Endodermal cell (in vitro differentiated cells): ENCODE measurements at regions not wholly inside any gene's neighbourhood (a gene's known extent, or its start where the extent isn't known, plus 50 kb on each side); places are given as distances from the start of the nearest gene placed in this dataset.
A peak's percentile ranks its signal among the peaks of the same experiment; 100 is the strongest.

Experiments used
- DNase-seq: peaks from one replicate; pipeline ENCODE4 v3.0.0-alpha.2; 2017
- H3K27ac ChIP-seq: 2 replicates; pipeline ENCODE4 v1.5.1; 2013; ENCODE audit warnings: mild to moderate bottlenecking, low read depth, low read length, moderate library complexity
- H3K27me3 ChIP-seq: 2 replicates; pipeline ENCODE4 v1.6.1; 2013; ENCODE audit warnings: mild to moderate bottlenecking, low read length, moderate library complexity; ENCODE audit not compliant: insufficient read depth, control insufficient read depth, poor library complexity, severe bottlenecking
- H3K36me3 ChIP-seq: 2 replicates; pipeline ENCODE4 v1.7.0; 2013; ENCODE audit warnings: mild to moderate bottlenecking, low read length, moderate library complexity; ENCODE audit not compliant: control insufficient read depth, insufficient read depth
- H3K4me1 ChIP-seq: one replicate; pipeline ENCODE4 v1.7.0; 2013; ENCODE audit warnings: low read length; ENCODE audit not compliant: control insufficient read depth, insufficient read depth
- H3K4me3 ChIP-seq: 2 replicates; pipeline ENCODE4 v1.5.1; 2013; ENCODE audit warnings: mild to moderate bottlenecking, low read length, moderate library complexity
- H3K9ac ChIP-seq: 2 replicates; pipeline ENCODE4 v1.6.1; 2013; ENCODE audit warnings: mild to moderate bottlenecking, low read length, moderate library complexity; ENCODE audit not compliant: poor library complexity, severe bottlenecking; ENCODE audit errors: extremely low read depth
- H3K9me3 ChIP-seq: 2 replicates; pipeline ENCODE4 v1.6.1; 2013; ENCODE audit warnings: mild to moderate bottlenecking, low read length, moderate library complexity; ENCODE audit not compliant: control insufficient read depth
- H3K27ac Mint-ChIP-seq: 2 replicates; pipeline ENCODE4 v1.8.0; 2020; ENCODE audit warnings: mixed read lengths
- H3K27me3 Mint-ChIP-seq: 2 replicates; pipeline ENCODE4 v1.8.0; 2021; ENCODE audit warnings: mild to moderate bottlenecking, mixed read lengths; ENCODE audit not compliant: insufficient read depth
- H3K36me3 Mint-ChIP-seq: 2 replicates; pipeline ENCODE4 v1.8.0; 2020; ENCODE audit warnings: low read depth, mixed read lengths
- H3K4me1 Mint-ChIP-seq: 2 replicates; pipeline ENCODE4 v1.8.0; 2020; ENCODE audit warnings: mixed read lengths
- H3K4me3 Mint-ChIP-seq: 2 replicates; pipeline ENCODE4 v1.8.0; 2020; ENCODE audit warnings: mild to moderate bottlenecking, moderate library complexity, mixed read lengths
- H3K9me3 Mint-ChIP-seq: 2 replicates; pipeline ENCODE4 v1.8.0; 2020; ENCODE audit warnings: mild to moderate bottlenecking, mixed read lengths
- WGBS, 2 experiments: methylation state at CpG; one replicate each; pipeline versions ENCODE4 v1.1.5 to v1.1.7; 2013; ENCODE audit warnings: missing lambda C conversion rate in 2 of 2, mixed read lengths in 1 of 2; ENCODE audit not compliant: insufficient coverage in 1 of 2, insufficient read length in 1 of 2; 5-methylcytosine and 5-hydroxymethylcytosine counted together
- TF ChIP-seq, protein P1 (sequence below): fragments of 200-600 bp; sonication (generic); conservative IDR thresholded peaks from 2 replicates; pipeline ENCODE4 v1.5.0; 2021; ENCODE audit warnings: antibody characterized with exemption, mild to moderate bottlenecking

DNA sequence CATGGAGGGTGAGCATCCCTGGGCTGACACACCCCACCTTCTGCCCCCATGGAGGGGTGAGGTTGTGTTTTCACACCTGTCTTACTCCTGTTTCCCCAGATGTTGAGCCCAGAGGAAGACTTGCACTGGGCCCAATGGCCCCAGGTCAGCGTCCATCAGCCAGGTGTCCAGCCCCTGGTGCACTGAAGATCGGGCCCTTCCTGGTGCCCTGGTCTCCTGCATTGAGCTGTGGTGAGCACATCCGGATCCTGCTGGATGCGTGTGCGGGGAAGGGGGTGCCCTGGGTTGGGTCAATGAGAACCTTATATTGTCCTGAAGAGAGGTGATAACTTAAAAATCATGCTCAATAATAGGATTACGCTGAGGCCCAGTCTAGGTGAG lies 227.3 kb downstream of the SNRPN start:
- TF ChIP-seq, protein P1, sequence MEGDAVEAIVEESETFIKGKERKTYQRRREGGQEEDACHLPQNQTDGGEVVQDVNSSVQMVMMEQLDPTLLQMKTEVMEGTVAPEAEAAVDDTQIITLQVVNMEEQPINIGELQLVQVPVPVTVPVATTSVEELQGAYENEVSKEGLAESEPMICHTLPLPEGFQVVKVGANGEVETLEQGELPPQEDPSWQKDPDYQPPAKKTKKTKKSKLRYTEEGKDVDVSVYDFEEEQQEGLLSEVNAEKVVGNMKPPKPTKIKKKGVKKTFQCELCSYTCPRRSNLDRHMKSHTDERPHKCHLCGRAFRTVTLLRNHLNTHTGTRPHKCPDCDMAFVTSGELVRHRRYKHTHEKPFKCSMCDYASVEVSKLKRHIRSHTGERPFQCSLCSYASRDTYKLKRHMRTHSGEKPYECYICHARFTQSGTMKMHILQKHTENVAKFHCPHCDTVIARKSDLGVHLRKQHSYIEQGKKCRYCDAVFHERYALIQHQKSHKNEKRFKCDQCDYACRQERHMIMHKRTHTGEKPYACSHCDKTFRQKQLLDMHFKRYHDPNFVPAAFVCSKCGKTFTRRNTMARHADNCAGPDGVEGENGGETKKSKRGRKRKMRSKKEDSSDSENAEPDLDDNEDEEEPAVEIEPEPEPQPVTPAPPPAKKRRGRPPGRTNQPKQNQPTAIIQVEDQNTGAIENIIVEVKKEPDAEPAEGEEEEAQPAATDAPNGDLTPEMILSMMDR, result no peak
- H3K4me1 ChIP-seq, result no peaks in the 10 kb centered on the region
- no peak overlapping the region for H3K27ac ChIP-seq
- H3K4me1 Mint-ChIP-seq, result no peaks in the 10 kb centered on the region
- H3K4me3 Mint-ChIP-seq, result no peak overlapping the region
- no peak overlapping the region for H3K27ac Mint-ChIP-seq
- no peaks in the 10 kb centered on the region for H3K27me3 ChIP-seq
- H3K9me3 ChIP-seq, result no peaks in the 10 kb centered on the region
- no peaks in the 10 kb centered on the region for H3K36me3 Mint-ChIP-seq
- no peaks in the 10 kb centered on the region for H3K36me3 ChIP-seq
- H3K9me3 Mint-ChIP-seq, result peaks cover 83% of the 10 kb centered on the region
- H3K9ac ChIP-seq, result no peak overlapping the region
- H3K4me3 ChIP-seq, result no peak overlapping the region
- 85 to 88% methylated on average over 6 of the region's 6 CpGs for WGBS, 2 experiments
- H3K27me3 Mint-ChIP-seq, result no peaks in the 10 kb centered on the region
- peak; percentile 11 for DNase-seq

DNA sequence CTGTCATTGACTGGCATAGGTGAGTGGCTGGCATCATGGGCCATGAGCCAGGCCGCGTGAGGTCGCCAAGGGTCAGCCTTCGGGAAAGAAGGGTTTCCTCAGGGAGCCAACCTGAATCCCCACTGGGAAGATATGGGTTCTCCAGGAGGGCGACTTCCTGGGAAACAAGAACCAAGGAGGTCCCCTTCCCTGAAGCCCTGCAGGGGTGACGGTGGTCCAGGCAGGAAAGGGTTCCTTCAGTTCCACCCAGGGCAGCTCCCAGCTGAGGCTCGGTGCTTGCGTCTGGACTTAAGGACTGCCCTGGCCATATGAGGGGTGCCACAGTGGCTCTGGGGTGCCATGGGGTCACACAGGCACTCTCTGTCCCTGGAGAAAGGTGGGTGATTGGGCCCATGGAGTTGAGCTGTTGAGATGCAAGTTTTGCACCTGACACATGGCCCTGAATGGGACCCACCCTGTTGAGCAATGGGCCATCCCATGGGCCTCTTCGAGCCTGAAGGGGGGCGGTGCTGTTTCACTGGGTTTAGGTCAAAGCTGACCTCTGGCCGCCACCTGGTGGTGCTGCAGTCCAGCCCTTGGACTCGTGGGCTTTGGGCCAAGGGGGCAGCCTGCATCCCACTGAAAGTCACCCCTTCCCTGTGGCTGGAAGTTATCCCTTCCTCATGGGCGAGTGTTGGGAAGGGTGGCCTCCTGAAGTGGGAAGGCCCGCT lies 228.1 kb downstream of the SNRPN start:
- H3K4me1 Mint-ChIP-seq, result no peaks in the 10 kb centered on the region

DNA sequence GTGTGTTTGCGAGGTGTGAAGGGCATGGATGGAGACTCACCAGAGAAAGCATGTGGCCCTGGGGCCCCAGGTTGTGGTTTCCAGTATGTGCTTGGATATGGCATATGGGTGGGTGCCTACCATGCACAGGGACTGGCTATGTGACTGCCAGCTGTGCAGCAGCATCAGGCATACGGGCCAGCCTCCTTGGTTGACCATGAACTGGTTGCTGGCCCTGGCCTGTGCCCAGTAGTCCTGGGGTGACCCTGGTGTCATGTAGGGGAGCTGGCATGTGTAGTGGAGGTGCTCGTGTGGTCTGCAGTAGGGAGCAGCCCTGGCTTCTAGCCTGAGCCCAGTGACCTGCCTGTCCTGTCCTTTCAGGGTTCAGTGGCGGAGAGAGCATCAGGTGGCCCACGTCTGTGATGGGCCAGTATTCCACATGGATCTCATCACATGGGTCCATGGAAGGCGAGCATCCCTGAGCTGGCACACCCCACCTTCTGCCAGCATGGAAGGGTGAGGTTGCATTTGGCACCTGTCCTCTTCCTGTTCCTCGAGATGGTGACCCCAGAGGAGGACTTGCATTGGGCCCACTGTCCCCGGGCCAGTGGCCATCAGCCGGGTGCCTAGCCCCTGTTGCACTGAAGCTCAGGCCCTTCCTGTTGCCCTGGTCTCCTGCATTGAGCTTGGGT lies 228.9 kb downstream of the SNRPN start:
- Mint-ChIP-seq H3K4me1 (no peaks in the 10 kb centered on the region), H3K4me3 (no peak overlapping the region), H3K27me3 (no peaks in the 10 kb centered on the region), H3K27ac (no peak overlapping the region), H3K36me3 (no peaks in the 10 kb centered on the region), H3K9me3 (peaks cover 84% of the 10 kb centered on the region)
- H3K4me3 ChIP-seq, result no peak overlapping the region
- H3K9me3 ChIP-seq, result no peaks in the 10 kb centered on the region
- no peaks in the 10 kb centered on the region for H3K27me3 ChIP-seq
- H3K9ac ChIP-seq, result no peak overlapping the region
- H3K27ac ChIP-seq, result no peak overlapping the region
- TF ChIP-seq, protein P1, result no peak
- H3K4me1 ChIP-seq, result no peaks in the 10 kb centered on the region
- H3K36me3 ChIP-seq, result no peaks in the 10 kb centered on the region
- 76 to 88% methylated on average over 8 to 9 of the region's 9 CpGs for WGBS, 2 experiments
- peak; percentile 30 for DNase-seq

More for the DNA sequence above, 228.1 kb downstream of the SNRPN start:
- no peak overlapping the region for H3K4me3 Mint-ChIP-seq
- H3K27ac Mint-ChIP-seq, result no peak overlapping the region
- Histone ChIP-seq H3K9me3 (no peaks in the 10 kb centered on the region), H3K27ac (no peak overlapping the region), H3K4me3 (no peak overlapping the region), H3K4me1 (no peaks in the 10 kb centered on the region), H3K36me3 (no peaks in the 10 kb centered on the region), H3K27me3 (no peaks in the 10 kb centered on the region), H3K9ac (no peak overlapping the region)
- H3K9me3 Mint-ChIP-seq, result peaks cover 83% of the 10 kb centered on the region
- 81 to 86% methylated on average over 8 to 14 of the region's 14 CpGs for WGBS, 2 experiments
- TF ChIP-seq, protein P1, result peak; percentile 51
- DNase-seq, result peak; percentile 62
- no peaks in the 10 kb centered on the region for H3K36me3 Mint-ChIP-seq
- no peaks in the 10 kb centered on the region for H3K27me3 Mint-ChIP-seq
